ENCODE measurements at regions not wholly inside any gene's neighbourhood (a gene's known extent, or its start where the extent isn't known, plus 50 kb on each side); places are given as distances from the start of the nearest gene placed in this dataset.

DNA sequence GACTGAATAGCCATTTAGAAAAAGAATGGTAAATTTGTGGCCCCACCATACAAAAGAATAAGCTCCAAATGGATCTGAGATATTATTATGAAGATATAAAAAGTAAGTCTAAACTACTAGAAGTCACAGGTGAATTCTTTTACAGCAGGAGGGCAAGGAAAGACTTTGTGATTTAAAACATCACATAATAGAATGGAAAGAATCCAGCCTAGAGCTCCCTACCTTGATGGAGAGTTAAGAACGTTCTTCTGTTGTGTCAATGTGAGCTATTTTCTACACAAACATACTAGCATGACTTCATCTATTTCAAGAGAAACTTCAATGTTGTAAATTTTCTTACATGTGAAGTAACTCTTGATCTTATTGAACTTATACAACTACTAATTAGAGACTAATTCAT is 100.0 kb upstream of the NRSN1 start:
- DNase-seq (ENCODE audit: low spot score): no peak
- no peak for TF ChIP-seq CTCF (IDR thresholded peaks at IDR 0.05)
- ATAC-seq (ENCODE audit: low FRiP score): no peak

- DNase-seq (ENCODE audit: low spot score) (no peak), ATAC-seq (ENCODE audit: low FRiP score) (no peak)
- TF ChIP-seq CTCF (IDR thresholded peaks at IDR 0.05): no peak
Observed at GRCh38 chr6:24031496-24031895, 94.5 kb upstream of the NRSN1 start.

GRCh38 chr6:24032896-24033688 is 92.9 kb upstream of the NRSN1 start:
- ATAC-seq (ENCODE audit: low FRiP score) (no peak), DNase-seq (ENCODE audit: low spot score) (no peak)
- no peak for TF ChIP-seq CTCF (IDR thresholded peaks at IDR 0.05)

- ATAC-seq (ENCODE audit: low FRiP score) (no peak), DNase-seq (ENCODE audit: low spot score) (no peak)
- no peak for TF ChIP-seq CTCF (IDR thresholded peaks at IDR 0.05)
Observed at GRCh38 chr6:24043848-24044247, 82.2 kb upstream of the NRSN1 start.

DNA sequence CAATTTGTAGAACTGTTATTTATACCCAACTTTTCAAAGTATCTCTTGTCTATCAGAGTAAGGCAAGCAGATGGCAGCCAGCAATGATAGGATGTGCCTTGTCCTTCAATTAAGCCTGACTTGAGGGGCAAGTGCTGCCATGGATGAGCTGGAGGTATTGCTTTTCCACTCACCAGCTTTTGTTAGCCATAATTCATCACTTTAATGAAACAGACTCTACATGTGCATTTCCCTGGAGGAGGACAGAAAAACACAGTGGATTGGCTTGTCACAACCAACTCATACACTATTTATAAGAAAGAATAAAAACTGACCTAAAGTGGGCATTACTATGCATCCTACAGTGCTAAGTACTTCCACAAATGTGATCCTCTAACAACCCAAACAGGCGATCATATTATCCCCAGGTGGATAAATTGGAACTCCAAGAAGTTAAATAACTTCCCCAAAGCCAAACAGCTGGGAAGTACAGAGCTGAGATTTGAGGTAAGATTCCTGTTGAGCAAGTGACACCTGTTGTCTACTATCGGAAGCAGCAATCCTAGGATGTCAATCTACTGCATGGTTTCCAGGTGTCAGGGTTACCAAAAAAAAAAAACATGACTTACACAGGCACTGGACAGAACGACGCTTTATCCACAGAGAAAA is 73.9 kb upstream of the NRSN1 start:
- ATAC-seq (ENCODE audit: low FRiP score): no peak
- DNase-seq (ENCODE audit: low spot score): no peak
- TF ChIP-seq CTCF (IDR thresholded peaks at IDR 0.05): no peak

DNA sequence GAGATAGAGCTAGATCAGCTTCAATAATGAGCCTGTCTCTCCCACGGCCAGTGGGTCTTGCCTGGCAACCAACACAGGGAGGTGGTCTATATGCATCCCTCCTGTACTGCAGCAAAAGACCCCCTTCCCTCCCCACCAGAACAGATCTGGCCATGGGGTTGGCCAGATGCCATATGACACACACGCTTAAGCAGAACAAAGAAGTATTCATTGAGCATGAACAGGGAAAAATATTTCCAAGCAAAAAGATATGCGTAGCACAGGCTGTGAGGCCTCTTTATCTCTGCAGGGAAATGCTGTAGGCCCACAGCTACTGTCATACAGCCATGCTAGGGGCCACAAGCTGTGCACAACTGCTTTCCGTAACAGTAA is 73.4 kb upstream of the NRSN1 start:
- ATAC-seq (ENCODE audit: low FRiP score) (no peak), DNase-seq (ENCODE audit: low spot score) (no peak)
- no peak for TF ChIP-seq CTCF (IDR thresholded peaks at IDR 0.05)

- no peak for TF ChIP-seq CTCF (IDR thresholded peaks at IDR 0.05)
- ATAC-seq (ENCODE audit: low FRiP score) (no peak), DNase-seq (ENCODE audit: low spot score) (no peak)
Observed at GRCh38 chr6:24053057-24053456, 73.0 kb upstream of the NRSN1 start.
